Sigmoid colon (tissue), 4 donors: ENCODE measurements at regions not wholly inside any gene's neighbourhood (a gene's known extent, or its start where the extent isn't known, plus 50 kb on each side); places are given as distances from the start of the nearest gene placed in this dataset.

Experiments used
- EP300 ChIP-seq, 4 donors: sonication (generic); formaldehyde crosslinking; IDR thresholded peaks; one replicate each; pipeline ENCODE4 v1.6.1; 2017; ENCODE audit warnings: antibody characterized with exemption in 4 of 4
- TF ChIP-seq, protein P1 (sequence below), 4 experiments: fragments of 450-650 bp in 3 of 4; fragments of 200-600 bp in 1 of 4; IDR thresholded peaks; one replicate each; pipeline ENCODE4 v1.5.1; 2016 to 2019; ENCODE audit warnings: antibody characterized with exemption in 4 of 4, mild to moderate bottlenecking in 3 of 4, moderate library complexity in 2 of 4

DNA sequence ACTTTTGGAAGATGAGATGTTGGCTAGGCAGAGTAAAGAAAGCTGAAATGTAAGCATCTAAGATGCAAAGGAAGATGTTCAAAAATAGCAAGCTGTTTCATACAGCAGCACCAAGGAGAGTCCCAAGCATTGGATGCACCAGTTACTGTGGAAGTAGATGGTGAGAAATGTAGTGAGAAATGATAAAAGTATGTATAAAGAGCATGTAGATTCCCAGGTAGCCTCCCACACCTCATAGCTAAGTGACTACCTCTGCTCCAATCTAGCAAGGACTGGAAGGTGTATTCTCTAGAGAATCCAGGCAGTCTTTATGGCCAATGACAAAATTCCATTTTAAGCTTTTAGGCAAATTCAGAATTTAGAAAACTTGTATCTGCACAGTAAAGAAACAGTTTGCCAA, 50.9 kb upstream of the C4orf54 start:
- TF ChIP-seq, protein P1, sequence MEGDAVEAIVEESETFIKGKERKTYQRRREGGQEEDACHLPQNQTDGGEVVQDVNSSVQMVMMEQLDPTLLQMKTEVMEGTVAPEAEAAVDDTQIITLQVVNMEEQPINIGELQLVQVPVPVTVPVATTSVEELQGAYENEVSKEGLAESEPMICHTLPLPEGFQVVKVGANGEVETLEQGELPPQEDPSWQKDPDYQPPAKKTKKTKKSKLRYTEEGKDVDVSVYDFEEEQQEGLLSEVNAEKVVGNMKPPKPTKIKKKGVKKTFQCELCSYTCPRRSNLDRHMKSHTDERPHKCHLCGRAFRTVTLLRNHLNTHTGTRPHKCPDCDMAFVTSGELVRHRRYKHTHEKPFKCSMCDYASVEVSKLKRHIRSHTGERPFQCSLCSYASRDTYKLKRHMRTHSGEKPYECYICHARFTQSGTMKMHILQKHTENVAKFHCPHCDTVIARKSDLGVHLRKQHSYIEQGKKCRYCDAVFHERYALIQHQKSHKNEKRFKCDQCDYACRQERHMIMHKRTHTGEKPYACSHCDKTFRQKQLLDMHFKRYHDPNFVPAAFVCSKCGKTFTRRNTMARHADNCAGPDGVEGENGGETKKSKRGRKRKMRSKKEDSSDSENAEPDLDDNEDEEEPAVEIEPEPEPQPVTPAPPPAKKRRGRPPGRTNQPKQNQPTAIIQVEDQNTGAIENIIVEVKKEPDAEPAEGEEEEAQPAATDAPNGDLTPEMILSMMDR (IDR thresholded peaks at IDR 0.05): no peak
- TF ChIP-seq EP300 (IDR thresholded peaks at IDR 0.05): no peak
